H1 (cell line): ENCODE measurements at regions not wholly inside any gene's neighbourhood (a gene's known extent, or its start where the extent isn't known, plus 50 kb on each side); places are given as distances from the start of the nearest gene placed in this dataset.

Source experiments
- CTCF ChIA-PET: fragments of 300-600 bp; sonication (Branson Sonifier 250); formaldehyde crosslinking; loops from one replicate; lab custom pipeline; 2021; ENCODE audit not compliant: partially characterized antibody; lab: Charles Lee
- POLR2A ChIA-PET: fragments of 300-600 bp; sonication (Branson Sonifier 250); formaldehyde crosslinking; loops from one replicate; lab custom pipeline; 2021; ENCODE audit warnings: inconsistent platforms; ENCODE audit not compliant: partially characterized antibody; lab: Charles Lee
- DNase-seq, 2 experiments: peaks; one replicate each; pipeline versions ENCODE4 v3.0.0 to v3.0.0-alpha.2; 2010 to 2022; ENCODE audit warnings: low spot score in 2 of 2, low read depth in 1 of 2, mixed read lengths in 1 of 2
- FAIRE-seq: peaks from 2 replicates; lab custom pipeline; 2011; peaks lifted over from hg19 to GRCh38; lab: Jason Lieb, UNC
- H2AFZ ChIP-seq: 2 replicates; pipeline ENCODE4 v1.8.1; 2012; ENCODE audit warnings: low read length, inconsistent platforms
- H2AK5ac ChIP-seq: 2 replicates; pipeline ENCODE4 v1.6.1; 2013; ENCODE audit warnings: low read depth, low read length
- H2BK120ac ChIP-seq: replicated peaks from 2 replicates; pipeline ENCODE3; 2013; ENCODE audit warnings: low read depth, low read length, inconsistent platforms
- H2BK12ac ChIP-seq: 2 replicates; pipeline ENCODE4 v1.6.1; 2013; ENCODE audit warnings: low read depth, low read length
- H2BK15ac ChIP-seq: 2 replicates; pipeline ENCODE4 v1.6.1; 2013; ENCODE audit warnings: low read length
- H2BK20ac ChIP-seq: 2 replicates; pipeline ENCODE4 v1.6.1; 2013; ENCODE audit warnings: low read length
- H2BK5ac ChIP-seq: 2 replicates; pipeline ENCODE4 v1.6.1; 2013; ENCODE audit warnings: low read depth, low read length
- H3K14ac ChIP-seq: 2 replicates; pipeline ENCODE4 v1.6.1; 2013; ENCODE audit warnings: inconsistent platforms; ENCODE audit not compliant: insufficient read length
- H3K18ac ChIP-seq: 2 replicates; pipeline ENCODE4 v1.6.1; 2013; ENCODE audit warnings: low read length; ENCODE audit errors: extremely low read depth
- H3K23ac ChIP-seq: 2 replicates; pipeline ENCODE4 v1.6.1; 2013; ENCODE audit warnings: inconsistent platforms; ENCODE audit not compliant: insufficient read length
- H3K23me2 ChIP-seq: 2 replicates; pipeline ENCODE4 v1.6.1; 2013; ENCODE audit warnings: low read depth, low read length
- H3K27ac ChIP-seq: 2 replicates; pipeline ENCODE4 v1.6.1; 2011; ENCODE audit warnings: low read depth, low read length, inconsistent platforms
- H3K27me3 ChIP-seq, 4 experiments: replicated peaks in 1 of 4; 1 replicate in 1 of 4; 2 replicates in 3 of 4; pipeline versions ENCODE4 v1.6.1 to v1.8.1; 2011 to 2013; ENCODE audit warnings: low read length in 3 of 4, mild to moderate bottlenecking in 3 of 4, inconsistent platforms in 2 of 4, mixed read lengths in 2 of 4, moderate library complexity in 1 of 4; ENCODE audit not compliant: control insufficient read depth in 3 of 4, insufficient read depth in 3 of 4; ENCODE audit errors: extremely low read depth in 1 of 4
- H3K36me3 ChIP-seq, 4 experiments: 2 replicates each; pipeline versions ENCODE4 v1.6.1 to v1.8.1; 2011 to 2013; ENCODE audit warnings: mild to moderate bottlenecking in 4 of 4, low read length in 3 of 4, moderate library complexity in 2 of 4, control low read depth in 1 of 4, inconsistent platforms in 1 of 4; ENCODE audit not compliant: insufficient read depth in 4 of 4, control insufficient read depth in 2 of 4
- H3K4ac ChIP-seq: replicated peaks from 2 replicates; pipeline ENCODE3; 2013; ENCODE audit warnings: low read length, low read depth, mixed read lengths, inconsistent platforms; ENCODE audit not compliant: insufficient read length
- H3K4me1 ChIP-seq, 4 experiments: replicated peaks in 1 of 4; 1 replicate in 1 of 4; 2 replicates in 3 of 4; pipeline versions ENCODE4 v1.6.1 to v1.8.1; 2011 to 2013; ENCODE audit warnings: low read length in 3 of 4, inconsistent platforms in 2 of 4, mixed read lengths in 1 of 4; ENCODE audit not compliant: insufficient read depth in 4 of 4, control insufficient read depth in 3 of 4
- H3K4me2 ChIP-seq, 2 experiments: 2 replicates each; pipeline versions ENCODE4 v1.6.1 to v1.8.1; 2011 to 2013; ENCODE audit warnings: low read depth in 2 of 2, low read length in 2 of 2, control low read depth in 1 of 2, inconsistent platforms in 1 of 2, mild to moderate bottlenecking in 1 of 2; ENCODE audit not compliant: insufficient read depth in 1 of 2
- H3K4me3 ChIP-seq, 4 experiments: fragments of 200-600, 300-600 bp in 1 of 4; sonication (generic), shearing (Covaris generic), sonication (Bioruptor Twin) in 1 of 4; 2 replicates each; pipeline versions ENCODE4 v1.5.1 to v1.8.1; 2011 to 2016; ENCODE audit warnings: low read length in 4 of 4, low read depth in 3 of 4, control low read depth in 2 of 4, inconsistent platforms in 2 of 4, mild to moderate bottlenecking in 2 of 4, mixed read lengths in 1 of 4, moderate library complexity in 1 of 4; ENCODE audit not compliant: insufficient read depth in 2 of 4; ENCODE audit errors: extremely low read depth in 1 of 4
- H3K56ac ChIP-seq: replicated peaks from 2 replicates; pipeline ENCODE3; 2013; ENCODE audit warnings: low read depth, mild to moderate bottlenecking, mixed read lengths, low read length, inconsistent platforms; ENCODE audit not compliant: insufficient read length
- H3K79me1 ChIP-seq: 2 replicates; pipeline ENCODE4 v1.6.1; 2013; ENCODE audit warnings: low read depth, low read length, control low read depth
- H3K79me2 ChIP-seq, 2 experiments: 2 replicates each; pipeline versions ENCODE4 v1.6.1 to v1.8.1; 2012 to 2013; ENCODE audit warnings: low read length in 2 of 2, mild to moderate bottlenecking in 2 of 2, inconsistent platforms in 1 of 2; ENCODE audit not compliant: insufficient read depth in 2 of 2, control insufficient read depth in 1 of 2
- H3K9ac ChIP-seq, 4 experiments: replicated peaks in 1 of 4; 1 replicate in 1 of 4; 2 replicates in 3 of 4; pipeline versions ENCODE4 v1.6.1 to v1.8.1; 2011 to 2013; ENCODE audit warnings: low read depth in 3 of 4, low read length in 3 of 4, control low read depth in 2 of 4, mild to moderate bottlenecking in 2 of 4, moderate library complexity in 2 of 4, inconsistent platforms in 1 of 4; ENCODE audit errors: extremely low read depth in 1 of 4
- H3K9me3 ChIP-seq, 2 experiments: 2 replicates each; pipeline versions ENCODE4 v1.6.1 to v1.8.1; 2012 to 2013; ENCODE audit warnings: mild to moderate bottlenecking in 2 of 2, moderate library complexity in 2 of 2, control low read depth in 1 of 2, inconsistent platforms in 1 of 2, low read depth in 1 of 2, low read length in 1 of 2, mixed read lengths in 1 of 2; ENCODE audit not compliant: insufficient read depth in 2 of 2
- H4K20me1 ChIP-seq, 2 experiments: replicated peaks in 1 of 2; 2 replicates each; pipeline versions ENCODE3 to v1.8.1; 2011 to 2013; ENCODE audit warnings: inconsistent platforms in 2 of 2, low read length in 2 of 2, mild to moderate bottlenecking in 1 of 2; ENCODE audit not compliant: insufficient read depth in 2 of 2, control insufficient read depth in 1 of 2
- H4K5ac ChIP-seq: 2 replicates; pipeline ENCODE4 v1.6.1; 2013; ENCODE audit warnings: low read length, low read depth, mixed read lengths, inconsistent platforms; ENCODE audit not compliant: insufficient read length
- H4K8ac ChIP-seq: 2 replicates; pipeline ENCODE4 v1.8.0; 2013; ENCODE audit warnings: mild to moderate bottlenecking, moderate library complexity, low read length, inconsistent platforms; ENCODE audit not compliant: insufficient read depth; ENCODE audit errors: extremely low read depth
- H4K91ac ChIP-seq: replicated peaks from 2 replicates; pipeline ENCODE3; 2013; ENCODE audit warnings: low read length, mixed read lengths, inconsistent platforms; ENCODE audit not compliant: insufficient read length
- CBX8 ChIP-seq: fragments of 300-800, 300-1000 bp; sonication (generic); IDR thresholded peaks from 2 replicates; pipeline ENCODE4 v1.7.1; 2016; ENCODE audit warnings: low read depth, low read length, borderline replicate concordance
- CHD2 ChIP-seq: IDR thresholded peaks from 2 replicates; pipeline ENCODE4 v1.6.1; 2012; ENCODE audit warnings: low read length, improper control_type of control experiment
- CTBP2 ChIP-seq: IDR thresholded peaks from 2 replicates; pipeline ENCODE4 v1.7.0; 2011; ENCODE audit warnings: borderline replicate concordance, mild to moderate bottlenecking, moderate library complexity, mixed read lengths, low read length; ENCODE audit not compliant: insufficient read depth, insufficient read length
- FOSL1 ChIP-seq: IDR thresholded peaks from 2 replicates; pipeline ENCODE4 v1.6.1; 2011; ENCODE audit warnings: mild to moderate bottlenecking, low read depth, low read length, moderate library complexity; ENCODE audit not compliant: insufficient read depth
- HDAC2 ChIP-seq, 2 experiments: fragments of 300-600 bp in 1 of 2; sonication (generic) in 1 of 2; IDR thresholded peaks; 2 replicates each; pipeline ENCODE4 v1.6.1; 2011 to 2012; ENCODE audit warnings: low read depth in 2 of 2, low read length in 2 of 2, mild to moderate bottlenecking in 2 of 2, moderate library complexity in 2 of 2, borderline replicate concordance in 1 of 2, inconsistent platforms in 1 of 2
- KDM4A ChIP-seq: IDR thresholded peaks from one replicate; pipeline ENCODE4 v1.7.1; 2012; ENCODE audit warnings: low read depth, mild to moderate bottlenecking, moderate library complexity, low read length, inconsistent platforms; ENCODE audit not compliant: severe bottlenecking
- SP4 ChIP-seq: IDR thresholded peaks from 2 replicates; pipeline ENCODE4 v1.6.1; 2012; ENCODE audit warnings: low read length, inconsistent platforms
- TCF12 ChIP-seq: IDR thresholded peaks from 2 replicates; pipeline ENCODE4 v1.6.1; 2011; ENCODE audit warnings: low read depth, mild to moderate bottlenecking, low read length
- YY1 ChIP-seq: IDR thresholded peaks from 2 replicates; pipeline ENCODE4 v1.6.1; 2011; ENCODE audit warnings: low read depth, mild to moderate bottlenecking, low read length
- WGBS, 2 experiments: shearing (Covaris generic) in 1 of 2; methylation state at CpG; one replicate each; pipeline versions ENCODE4 v1.1.6 to v1.1.7; 2013 to 2015; ENCODE audit warnings: low lambda C conversion rate in 2 of 2, mixed read lengths in 2 of 2, inconsistent platforms in 1 of 2, low coverage in 1 of 2, missing lambda C conversion rate in 1 of 2; ENCODE audit not compliant: insufficient replicate concordance in 2 of 2, insufficient coverage in 1 of 2, insufficient read length in 1 of 2; ENCODE audit errors: extremely low coverage in 1 of 2, missing lambda C conversion rate in 1 of 2; 5-methylcytosine and 5-hydroxymethylcytosine counted together

DNA sequence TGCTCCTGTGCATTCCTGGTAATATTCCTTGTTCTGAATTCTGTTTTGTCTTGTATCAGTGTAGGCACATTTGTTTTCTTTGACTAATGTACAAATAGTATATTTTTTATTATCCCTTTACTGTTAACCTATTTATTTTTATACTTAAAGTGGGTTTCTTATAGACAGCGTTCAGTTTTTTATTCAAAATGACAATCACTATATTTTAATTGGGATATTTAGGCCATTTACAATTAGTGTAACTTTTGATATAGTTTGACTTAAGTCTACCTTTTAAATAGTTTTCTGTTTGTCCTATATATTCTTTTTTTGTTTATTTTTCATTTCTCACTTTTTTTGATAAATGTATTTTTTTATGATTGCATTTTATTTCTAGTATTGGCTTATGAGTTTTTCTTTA, 219.8 kb downstream of the DNAJB9 start:
- Histone ChIP-seq H3K9me3 (peaks cover 0 to 11% of the 10 kb centered on the region in 2 experiments; a peak in 1 of 4 replicates), H2AK5ac (no peak overlapping the region), H3K4ac (no peak overlapping the region), H3K14ac (no peak overlapping the region), H4K5ac (no peak overlapping the region), H3K18ac (no peak overlapping the region), H2BK5ac (no peak overlapping the region), H3K9ac (no peak overlapping the region), H2BK15ac (no peak overlapping the region), H3K4me1 (no peaks in the 10 kb centered on the region), H2BK20ac (no peak overlapping the region), H4K91ac (no peak overlapping the region), H3K79me1 (no peaks in the 10 kb centered on the region), H3K56ac (no peak overlapping the region), H3K4me2 (no peak overlapping the region), H3K4me3 (no peak overlapping the region), H3K27ac (no peak overlapping the region), H3K23me2 (no peaks in the 10 kb centered on the region), H3K79me2 (no peaks in the 10 kb centered on the region), H4K20me1 (no peaks in the 10 kb centered on the region), H3K36me3 (no peaks in the 10 kb centered on the region), H3K23ac (no peak overlapping the region), H3K27me3 (no peaks in the 10 kb centered on the region), H2BK120ac (no peak overlapping the region), H2AFZ (no peak overlapping the region), H2BK12ac (no peak overlapping the region), H4K8ac (no peak overlapping the region)
- ChIA-PET POLR2A (no interaction called here), CTCF (no interaction called here)
- FAIRE-seq (no peak), DNase-seq (no peak)
- 91% methylated on average over 1 of the region's 1 CpG; no CpG with 5 or more reads in 1 of the 2 experiments for WGBS, 2 experiments
- TF ChIP-seq TCF12 = no peak
- no peak for TF ChIP-seq SP4
- TF ChIP-seq CBX8 = no peak
- TF ChIP-seq YY1 = no peak
- TF ChIP-seq FOSL1 = no peak
- no peak for TF ChIP-seq HDAC2 (IDR thresholded peaks at IDR 0.05; ENCODE audit: borderline replicate concordance in 1 of 2, low read depth in 2 of 2, low read length in 2 of 2)
- no peak for TF ChIP-seq KDM4A
- no peak for TF ChIP-seq CTBP2
- TF ChIP-seq CHD2 = no peak
